ENCODE measurements at regions not wholly inside any gene's neighbourhood (a gene's known extent, or its start where the extent isn't known, plus 50 kb on each side); places are given as distances from the start of the nearest gene placed in this dataset.

DNA sequence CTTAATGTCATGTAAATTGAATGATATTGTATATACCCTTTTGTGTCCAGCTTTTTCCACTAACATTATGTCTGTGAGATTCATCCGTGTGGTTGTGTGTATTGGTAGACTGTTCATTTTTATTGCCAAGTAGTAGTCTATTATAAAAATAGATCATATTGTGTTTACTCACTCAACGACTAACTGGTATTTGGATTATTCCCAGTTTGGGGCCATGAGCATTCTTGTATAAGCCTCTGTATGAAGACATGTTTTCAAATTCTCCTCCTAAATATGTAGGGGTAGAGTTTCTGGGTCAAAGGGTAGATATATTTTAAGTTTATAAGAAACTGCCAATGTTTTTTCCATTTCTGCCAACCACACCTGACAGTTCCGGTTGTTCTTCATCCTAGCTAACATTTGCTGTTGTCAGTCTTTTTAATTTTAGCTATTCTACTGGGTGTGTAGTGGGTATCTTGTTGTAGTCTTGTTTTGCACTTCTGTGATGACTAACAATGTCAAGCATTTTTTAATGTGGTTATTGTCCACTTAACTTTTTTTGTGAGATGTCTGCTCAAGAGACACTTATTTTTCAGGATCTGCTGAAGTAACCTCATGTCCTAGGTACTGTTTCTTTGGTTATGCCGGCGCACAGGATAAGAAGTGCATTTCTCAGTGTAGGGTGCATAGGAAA is 93.2 kb downstream of the DACT1 start:
- ChIA-PET POLR2A (no interaction called here), CTCF (no interaction called here), RAD21 (ENCODE audit: low non-redundant PET in 1 of 2, low total read pairs in 2 of 2, uncharacterized antibody in 2 of 2, unreplicated experiment in 2 of 2) (no interaction called here)
- Histone ChIP-seq H3K27me3 (ENCODE audit: insufficient read depth, low read length) (no peaks in the 10 kb centered on the region), H4K20me1 (ENCODE audit: insufficient read depth) (no peaks in the 10 kb centered on the region), H3K4me1 (ENCODE audit: control insufficient read depth in 1 of 2, insufficient read depth in 2 of 2, low read length in 2 of 2) (peaks cover 20 to 42% of the 10 kb centered on the region in 2 experiments), H3K36me3 (ENCODE audit: control insufficient read depth in 1 of 2, insufficient read depth in 2 of 2, low read length in 2 of 2) (no peaks in the 10 kb centered on the region), H3K27ac (ENCODE audit: low read depth, low read length) (peak overlapping the region; percentile 81; the same call in 1 of the 2 replicates), H2AFZ (ENCODE audit: low read depth, low read length, poor library complexity, severe bottlenecking) (peak overlapping the region; percentile 47), H3K9ac (ENCODE audit: low read length) (no peak overlapping the region), H3K4me3 (replicated peaks in 1 of 2; ENCODE audit: low read depth in 1 of 2, low read length in 2 of 2) (peak overlapping the region in 1 of 2 experiments; percentile 2; a peak in 1 of 4 replicates), H3K9me2 (ENCODE audit: insufficient read depth) (no peaks in the 10 kb centered on the region), H3K4me2 (ENCODE audit: low read length) (peak overlapping the region; percentile 61), H3K79me2 (ENCODE audit: insufficient read depth, low read length) (no peaks in the 10 kb centered on the region), H3K9me3 (ENCODE audit: control insufficient read depth in 1 of 2, insufficient read depth in 1 of 2, low read depth in 1 of 2, low read length in 2 of 2) (no peaks in the 10 kb centered on the region)
- DNase-seq (ENCODE audit: low read depth, low spot score) (no peak), ATAC-seq (peak; percentile 56; the same call in 1 of the 2 replicates)
- BruUV-seq (replicated peaks): no TSS peak
- no peak for TF ChIP-seq SP1 (IDR thresholded peaks at IDR 0.05; ENCODE audit: low read depth)
- intact Hi-C loops (cut with micrococcal nuclease): no loop called here

DNA sequence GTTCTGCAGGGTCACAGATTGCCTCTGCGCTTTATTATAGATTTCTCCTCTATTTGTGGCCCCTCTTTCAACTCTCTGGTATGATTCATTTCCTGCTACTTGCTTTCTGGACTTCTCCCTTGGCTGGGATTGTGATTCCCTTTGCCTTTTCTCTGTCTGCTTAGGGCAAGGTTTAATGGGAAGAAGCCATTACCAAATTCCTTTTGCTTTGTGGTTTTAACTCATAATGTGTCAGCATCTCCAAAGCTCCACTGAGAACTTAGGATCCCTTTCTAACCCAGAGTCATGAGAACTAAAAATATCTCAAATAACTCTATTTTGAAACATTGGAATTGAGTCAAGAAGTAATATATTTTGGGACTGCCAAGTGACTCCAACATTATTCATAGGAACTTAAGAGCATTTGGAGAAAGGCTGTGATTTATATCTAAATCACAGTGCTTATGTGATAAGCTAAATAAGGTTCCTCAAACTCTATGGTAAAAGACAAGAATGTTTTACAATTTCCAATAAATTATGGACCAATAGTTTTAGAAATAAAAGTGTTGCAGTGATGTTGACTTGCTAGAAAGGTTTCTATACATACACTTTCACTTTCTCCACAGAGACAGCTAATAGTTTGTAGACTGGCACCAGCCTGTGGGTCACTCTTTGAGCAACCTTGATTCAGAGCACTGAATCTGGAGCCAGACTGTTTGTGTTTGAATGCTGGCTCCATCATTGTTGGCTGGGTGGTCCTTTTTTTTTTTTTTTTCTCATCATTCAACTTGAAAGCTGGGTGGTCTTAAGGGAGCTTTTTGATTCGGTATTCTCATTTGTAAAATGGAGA is 93.9 kb downstream of the DACT1 start:
- peaks cover 20 to 42% of the 10 kb centered on the region in 2 experiments for H3K4me1 ChIP-seq (ENCODE audit: control insufficient read depth in 1 of 2, insufficient read depth in 2 of 2, low read length in 2 of 2)
- intact Hi-C loops (cut with micrococcal nuclease): no loop called here
- ATAC-seq (peak; percentile 88), DNase-seq (ENCODE audit: low read depth, low spot score) (peak; percentile 96)
- H3K79me2 ChIP-seq (ENCODE audit: insufficient read depth, low read length): no peaks in the 10 kb centered on the region
- H3K4me3 ChIP-seq (replicated peaks in 1 of 2; ENCODE audit: low read depth in 1 of 2, low read length in 2 of 2): peak overlapping the region in 1 of 2 experiments; percentile 7; a peak in 2 of 4 replicates
- H3K9ac ChIP-seq (ENCODE audit: low read length): no peak overlapping the region
- POLR2A ChIA-PET: no interaction called here
- H3K9me2 ChIP-seq (ENCODE audit: insufficient read depth): no peaks in the 10 kb centered on the region
- RAD21 ChIA-PET (ENCODE audit: low non-redundant PET in 1 of 2, low total read pairs in 2 of 2, uncharacterized antibody in 2 of 2, unreplicated experiment in 2 of 2): interaction anchor here in 1 of 2 experiments (0.7 kb wide), 1 partner anchor 49 kb away, joined by 3 read pairs; no protein-coding TSS in a partner anchor
- peak overlapping the region; percentile 61 for H3K4me2 ChIP-seq (ENCODE audit: low read length)
- no peak overlapping the region for H2AFZ ChIP-seq (ENCODE audit: low read depth, low read length, poor library complexity, severe bottlenecking)
- no peaks in the 10 kb centered on the region for H4K20me1 ChIP-seq (ENCODE audit: insufficient read depth)
- no peaks in the 10 kb centered on the region for H3K27me3 ChIP-seq (ENCODE audit: insufficient read depth, low read length)
- H3K27ac ChIP-seq (ENCODE audit: low read depth, low read length): peak overlapping the region; percentile 81; the same call in 1 of the 2 replicates
- no TSS peak for BruUV-seq (replicated peaks)
- H3K9me3 ChIP-seq (ENCODE audit: control insufficient read depth in 1 of 2, insufficient read depth in 1 of 2, low read depth in 1 of 2, low read length in 2 of 2): no peaks in the 10 kb centered on the region
- CTCF ChIA-PET: no interaction called here
- no peaks in the 10 kb centered on the region for H3K36me3 ChIP-seq (ENCODE audit: control insufficient read depth in 1 of 2, insufficient read depth in 2 of 2, low read length in 2 of 2)
- TF ChIP-seq, protein P1, sequence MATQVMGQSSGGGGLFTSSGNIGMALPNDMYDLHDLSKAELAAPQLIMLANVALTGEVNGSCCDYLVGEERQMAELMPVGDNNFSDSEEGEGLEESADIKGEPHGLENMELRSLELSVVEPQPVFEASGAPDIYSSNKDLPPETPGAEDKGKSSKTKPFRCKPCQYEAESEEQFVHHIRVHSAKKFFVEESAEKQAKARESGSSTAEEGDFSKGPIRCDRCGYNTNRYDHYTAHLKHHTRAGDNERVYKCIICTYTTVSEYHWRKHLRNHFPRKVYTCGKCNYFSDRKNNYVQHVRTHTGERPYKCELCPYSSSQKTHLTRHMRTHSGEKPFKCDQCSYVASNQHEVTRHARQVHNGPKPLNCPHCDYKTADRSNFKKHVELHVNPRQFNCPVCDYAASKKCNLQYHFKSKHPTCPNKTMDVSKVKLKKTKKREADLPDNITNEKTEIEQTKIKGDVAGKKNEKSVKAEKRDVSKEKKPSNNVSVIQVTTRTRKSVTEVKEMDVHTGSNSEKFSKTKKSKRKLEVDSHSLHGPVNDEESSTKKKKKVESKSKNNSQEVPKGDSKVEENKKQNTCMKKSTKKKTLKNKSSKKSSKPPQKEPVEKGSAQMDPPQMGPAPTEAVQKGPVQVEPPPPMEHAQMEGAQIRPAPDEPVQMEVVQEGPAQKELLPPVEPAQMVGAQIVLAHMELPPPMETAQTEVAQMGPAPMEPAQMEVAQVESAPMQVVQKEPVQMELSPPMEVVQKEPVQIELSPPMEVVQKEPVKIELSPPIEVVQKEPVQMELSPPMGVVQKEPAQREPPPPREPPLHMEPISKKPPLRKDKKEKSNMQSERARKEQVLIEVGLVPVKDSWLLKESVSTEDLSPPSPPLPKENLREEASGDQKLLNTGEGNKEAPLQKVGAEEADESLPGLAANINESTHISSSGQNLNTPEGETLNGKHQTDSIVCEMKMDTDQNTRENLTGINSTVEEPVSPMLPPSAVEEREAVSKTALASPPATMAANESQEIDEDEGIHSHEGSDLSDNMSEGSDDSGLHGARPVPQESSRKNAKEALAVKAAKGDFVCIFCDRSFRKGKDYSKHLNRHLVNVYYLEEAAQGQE (IDR thresholded peaks at IDR 0.05; ENCODE audit: low read depth): no peak
- TF ChIP-seq SIN3A (IDR thresholded peaks at IDR 0.05; ENCODE audit: low read depth) (peak; percentile 87), SRF (IDR thresholded peaks at IDR 0.05; ENCODE audit: low read depth) (peak; percentile 81), ZNF274 (IDR thresholded peaks at IDR 0.05; ENCODE audit: low read depth, low read length) (no peak), SP1 (IDR thresholded peaks at IDR 0.05; ENCODE audit: low read depth) (peak; percentile 88), JUND (IDR thresholded peaks at IDR 0.05) (peak; percentile 94), YY1 (IDR thresholded peaks at IDR 0.05; ENCODE audit: extremely low read depth, insufficient replicate concordance, low read depth, low read length) (no peak), EZH2 (IDR thresholded peaks at IDR 0.05) (no peak), CEBPB (IDR thresholded peaks at IDR 0.05; ENCODE audit: low read depth) (peak; percentile 88), EZH2phosphoT487 (IDR thresholded peaks at IDR 0.05; ENCODE audit: borderline replicate concordance) (no peak), POLR2A (IDR thresholded peaks at IDR 0.05; ENCODE audit: borderline replicate concordance, extremely low read depth, insufficient read depth, insufficient read length) (no peak), RAD21 (IDR thresholded peaks at IDR 0.05; ENCODE audit: low read depth) (peak; percentile 36; the same call in 1 of the 2 replicates), CBX3 (IDR thresholded peaks at IDR 0.05; ENCODE audit: low read depth) (peak; percentile 94), ELF1 (IDR thresholded peaks at IDR 0.05; ENCODE audit: borderline replicate concordance, low read depth) (peak; percentile 30; the same call in 1 of the 2 replicates)
- TF ChIP-seq, protein P2, sequence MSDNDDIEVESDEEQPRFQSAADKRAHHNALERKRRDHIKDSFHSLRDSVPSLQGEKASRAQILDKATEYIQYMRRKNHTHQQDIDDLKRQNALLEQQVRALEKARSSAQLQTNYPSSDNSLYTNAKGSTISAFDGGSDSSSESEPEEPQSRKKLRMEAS (IDR thresholded peaks at IDR 0.05): peak; percentile 63; the same call in 1 of the 2 replicates
- TF ChIP-seq, protein P3, sequence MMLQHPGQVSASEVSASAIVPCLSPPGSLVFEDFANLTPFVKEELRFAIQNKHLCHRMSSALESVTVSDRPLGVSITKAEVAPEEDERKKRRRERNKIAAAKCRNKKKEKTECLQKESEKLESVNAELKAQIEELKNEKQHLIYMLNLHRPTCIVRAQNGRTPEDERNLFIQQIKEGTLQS (IDR thresholded peaks at IDR 0.05): 0 out of 2 replicates have a peak, but pooled peaks have one; percentile 73
